Trophoblast cell (in vitro differentiated cells and primary cell): ENCODE measurements at regions not wholly inside any gene's neighbourhood (a gene's known extent, or its start where the extent isn't known, plus 50 kb on each side); places are given as distances from the start of the nearest gene placed in this dataset.

Experiments used
- DNase-seq, 2 donors: peaks; one replicate each; pipeline ENCODE4 v3.0.0-alpha.2; 2016
- H2AFZ ChIP-seq: 2 replicates; pipeline ENCODE4 v1.6.1; 2013; ENCODE audit warnings: low read length, moderate library complexity, mild to moderate bottlenecking; ENCODE audit not compliant: insufficient read depth, poor library complexity
- H2AK5ac ChIP-seq: 2 replicates; pipeline ENCODE4 v1.6.1; 2013; ENCODE audit warnings: mild to moderate bottlenecking, low read length
- H2BK120ac ChIP-seq: 2 replicates; pipeline ENCODE4 v1.6.1; 2013; ENCODE audit warnings: low read length, mild to moderate bottlenecking, moderate library complexity; ENCODE audit not compliant: insufficient read depth, poor library complexity
- H2BK12ac ChIP-seq: 2 replicates; pipeline ENCODE4 v1.6.1; 2013; ENCODE audit warnings: mild to moderate bottlenecking, low read length, moderate library complexity
- H2BK5ac ChIP-seq: 2 replicates; pipeline ENCODE4 v1.6.1; 2013; ENCODE audit warnings: low read length, low read depth, moderate library complexity, mild to moderate bottlenecking; ENCODE audit not compliant: poor library complexity
- H3K14ac ChIP-seq: 2 replicates; pipeline ENCODE4 v1.6.1; 2013; ENCODE audit warnings: mild to moderate bottlenecking, low read length
- H3K18ac ChIP-seq: 2 replicates; pipeline ENCODE4 v1.6.1; 2013; ENCODE audit warnings: mild to moderate bottlenecking, low read length
- H3K23ac ChIP-seq: 2 replicates; pipeline ENCODE4 v1.6.1; 2013; ENCODE audit warnings: low read length
- H3K27ac ChIP-seq: 2 replicates; pipeline ENCODE4 v1.5.1; 2013; ENCODE audit warnings: low read depth, mild to moderate bottlenecking, inconsistent platforms, low read length, moderate library complexity
- H3K27me3 ChIP-seq: 2 replicates; pipeline ENCODE4 v1.6.1; 2013; ENCODE audit warnings: inconsistent platforms, mild to moderate bottlenecking, low read length, moderate library complexity; ENCODE audit not compliant: insufficient read depth
- H3K36me3 ChIP-seq, 2 experiments: 1 replicate in 1 of 2; 2 replicates in 1 of 2; pipeline ENCODE4 v1.6.1; 2013; ENCODE audit warnings: low read length in 2 of 2, mild to moderate bottlenecking in 2 of 2, moderate library complexity in 1 of 2; ENCODE audit not compliant: insufficient read depth in 2 of 2, control insufficient read depth in 1 of 2
- H3K4ac ChIP-seq: 2 replicates; pipeline ENCODE4 v1.6.1; 2013; ENCODE audit warnings: low read depth, mild to moderate bottlenecking, low read length, moderate library complexity
- H3K4me1 ChIP-seq, 2 experiments: 1 replicate in 1 of 2; 2 replicates in 1 of 2; pipeline ENCODE4 v1.6.1; 2013; ENCODE audit warnings: low read length in 2 of 2, mild to moderate bottlenecking in 2 of 2, moderate library complexity in 1 of 2; ENCODE audit not compliant: insufficient read depth in 2 of 2, control insufficient read depth in 1 of 2
- H3K4me2 ChIP-seq: 2 replicates; pipeline ENCODE4 v1.6.1; 2013; ENCODE audit warnings: inconsistent platforms, mild to moderate bottlenecking, low read length, moderate library complexity
- H3K4me3 ChIP-seq: 2 replicates; pipeline ENCODE4 v1.5.1; 2013; ENCODE audit warnings: mild to moderate bottlenecking, low read depth, low read length, inconsistent platforms
- H3K79me1 ChIP-seq: one replicate; pipeline ENCODE4 v1.6.1; 2013; ENCODE audit warnings: low read length
- H3K79me2 ChIP-seq: 2 replicates; pipeline ENCODE4 v1.6.1; 2013; ENCODE audit warnings: low read length, mild to moderate bottlenecking; ENCODE audit not compliant: control insufficient read depth, insufficient read depth, poor library complexity
- H3K9ac ChIP-seq: 2 replicates; pipeline ENCODE4 v1.6.1; 2013; ENCODE audit warnings: mild to moderate bottlenecking, low read length
- H3K9me3 ChIP-seq: 2 replicates; pipeline ENCODE4 v1.6.1; 2013; ENCODE audit warnings: low read depth, mild to moderate bottlenecking, control low read depth, inconsistent platforms, low read length; ENCODE audit not compliant: insufficient read depth
- H4K12ac ChIP-seq: 2 replicates; pipeline ENCODE4 v1.6.1; 2013; ENCODE audit warnings: low read depth, mild to moderate bottlenecking, low read length, moderate library complexity
- H4K8ac ChIP-seq: 2 replicates; pipeline ENCODE4 v1.6.1; 2013; ENCODE audit warnings: low read depth, mild to moderate bottlenecking, low read length, moderate library complexity
- H4K91ac ChIP-seq: one replicate; pipeline ENCODE4 v1.6.1; 2013; ENCODE audit warnings: low read depth, mild to moderate bottlenecking, low read length, moderate library complexity
- WGBS: extraction: QIAGEN DNeasy Blood & Tissue Kit; methylation state at CpG from one replicate; pipeline ENCODE4 v1.1.7; 2013; ENCODE audit warnings: missing lambda C conversion rate; ENCODE audit not compliant: insufficient read length, insufficient coverage; ENCODE audit errors: extremely low coverage; 5-methylcytosine and 5-hydroxymethylcytosine counted together

DNA sequence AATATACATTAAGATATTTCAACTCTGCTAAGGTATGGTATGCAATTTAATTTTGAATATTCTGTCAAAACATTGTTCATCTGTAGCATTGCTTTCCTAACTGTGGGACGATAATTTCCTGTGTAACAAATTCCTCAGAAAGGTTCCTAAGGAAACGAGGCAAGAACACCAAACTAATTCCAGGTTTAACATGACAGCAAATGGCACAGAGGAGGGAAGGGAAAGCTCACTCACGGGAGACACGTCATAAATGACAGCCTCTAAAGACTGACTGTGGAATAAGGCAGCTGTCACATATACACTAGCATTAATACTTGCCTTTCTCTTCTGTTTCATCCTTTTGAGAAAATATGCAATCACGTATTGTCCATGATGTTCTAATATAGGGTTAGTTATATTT, 380.6 kb downstream of the LIG4 start:
- H3K4me1 ChIP-seq = no peaks in the 10 kb centered on the region
- DNase-seq = no peak
- H2BK120ac ChIP-seq = no peak overlapping the region
- no peak overlapping the region for H2BK12ac ChIP-seq
- no peak overlapping the region for H3K4me2 ChIP-seq
- H4K12ac ChIP-seq = no peak overlapping the region
- H2AFZ ChIP-seq = no peak overlapping the region
- H3K14ac ChIP-seq = no peak overlapping the region
- H3K4me3 ChIP-seq = no peak overlapping the region
- H4K8ac ChIP-seq = no peak overlapping the region
- H4K91ac ChIP-seq = no peak overlapping the region
- no peak overlapping the region for H3K9ac ChIP-seq
- H3K18ac ChIP-seq = no peak overlapping the region
- no peaks in the 10 kb centered on the region for H3K27me3 ChIP-seq
- no peaks in the 10 kb centered on the region for H3K79me2 ChIP-seq
- H3K79me1 ChIP-seq = no peaks in the 10 kb centered on the region
- no peaks in the 10 kb centered on the region for H3K9me3 ChIP-seq
- no CpG with 5 or more reads among the region's 5 CpGs for WGBS
- no peak overlapping the region for H2BK5ac ChIP-seq
- no peak overlapping the region for H3K23ac ChIP-seq
- no peak overlapping the region for H2AK5ac ChIP-seq
- no peaks in the 10 kb centered on the region for H3K36me3 ChIP-seq
- no peak overlapping the region for H3K27ac ChIP-seq
- H3K4ac ChIP-seq = no peak overlapping the region

DNA sequence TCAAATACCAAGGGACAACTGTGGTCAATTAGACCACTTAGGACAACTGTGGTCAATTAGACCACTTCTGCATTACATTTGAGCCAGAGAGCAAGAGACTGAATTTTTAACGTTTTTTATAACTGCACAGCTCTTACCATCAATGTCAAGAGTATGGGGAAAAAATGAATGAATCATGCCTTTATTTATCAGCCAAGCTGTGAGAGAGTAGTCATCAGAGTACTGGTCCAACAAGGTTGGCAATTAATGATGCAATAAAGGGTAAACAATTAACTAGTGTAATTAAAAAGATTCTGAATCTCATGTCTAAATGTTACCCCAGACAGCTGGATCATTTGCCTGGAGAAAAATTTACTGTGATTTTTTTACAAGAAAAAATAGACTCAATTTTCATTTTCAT, 381.1 kb downstream of the LIG4 start:
- WGBS = no CpG with 5 or more reads among the region's 1 CpG
- H3K27ac ChIP-seq = no peak overlapping the region
- no peak overlapping the region for H2AFZ ChIP-seq
- H4K12ac ChIP-seq = no peak overlapping the region
- H3K14ac ChIP-seq = no peak overlapping the region
- H4K8ac ChIP-seq = no peak overlapping the region
- H3K18ac ChIP-seq = no peak overlapping the region
- no peak overlapping the region for H3K9ac ChIP-seq
- no peaks in the 10 kb centered on the region for H3K4me1 ChIP-seq
- no peaks in the 10 kb centered on the region for H3K36me3 ChIP-seq
- H3K9me3 ChIP-seq = no peaks in the 10 kb centered on the region
- no peaks in the 10 kb centered on the region for H3K27me3 ChIP-seq
- no peak overlapping the region for H2BK5ac ChIP-seq
- H3K79me1 ChIP-seq = no peaks in the 10 kb centered on the region
- H4K91ac ChIP-seq = no peak overlapping the region
- no peak overlapping the region for H2BK12ac ChIP-seq
- no peak overlapping the region for H3K4ac ChIP-seq
- no peaks in the 10 kb centered on the region for H3K79me2 ChIP-seq
- no peak for DNase-seq
- H2BK120ac ChIP-seq = no peak overlapping the region
- no peak overlapping the region for H3K23ac ChIP-seq
- H3K4me2 ChIP-seq = no peak overlapping the region
- H3K4me3 ChIP-seq = no peak overlapping the region
- H2AK5ac ChIP-seq = no peak overlapping the region

DNA sequence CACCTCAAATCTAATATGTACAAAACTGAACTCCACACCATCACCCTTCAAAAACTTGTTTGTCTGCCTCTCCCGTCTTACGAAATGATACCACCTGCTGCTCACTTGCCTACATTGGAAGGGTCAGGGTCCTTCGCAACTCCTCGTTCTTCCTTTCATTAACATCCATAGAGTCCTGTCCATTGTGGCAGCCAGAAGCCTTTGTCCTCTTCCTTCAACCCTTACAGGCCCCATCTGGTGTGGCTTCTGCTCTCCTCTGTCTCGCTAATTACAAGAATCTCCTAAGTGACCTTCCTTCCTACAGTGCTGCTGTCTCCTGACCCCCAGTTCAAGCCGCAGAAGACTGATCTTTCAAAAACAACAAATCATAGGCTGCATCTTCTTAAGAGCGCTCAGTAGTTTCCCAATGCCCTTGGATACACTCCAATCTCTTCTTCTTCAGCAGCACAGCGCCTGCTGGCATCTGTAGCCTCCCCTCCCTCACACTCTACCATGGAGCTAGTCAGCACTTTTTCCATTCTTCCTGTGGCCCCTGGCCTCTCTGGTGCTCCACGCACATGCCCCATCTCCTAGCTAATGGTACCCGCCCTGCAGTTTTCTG, 382.7 kb downstream of the LIG4 start:
- H2BK120ac ChIP-seq = no peak overlapping the region
- H3K27ac ChIP-seq = no peak overlapping the region
- no peak overlapping the region for H2AK5ac ChIP-seq
- H4K8ac ChIP-seq = no peak overlapping the region
- H3K36me3 ChIP-seq = no peaks in the 10 kb centered on the region
- no peak overlapping the region for H2BK5ac ChIP-seq
- H2BK12ac ChIP-seq = no peak overlapping the region
- no peak overlapping the region for H3K23ac ChIP-seq
- H4K12ac ChIP-seq = no peak overlapping the region
- DNase-seq = no peak
- no peak overlapping the region for H3K14ac ChIP-seq
- no peak overlapping the region for H3K4me3 ChIP-seq
- H3K4ac ChIP-seq = no peak overlapping the region
- H3K79me2 ChIP-seq = no peaks in the 10 kb centered on the region
- no peak overlapping the region for H3K18ac ChIP-seq
- H3K27me3 ChIP-seq = no peaks in the 10 kb centered on the region
- H3K9me3 ChIP-seq = no peaks in the 10 kb centered on the region
- WGBS = no CpG with 5 or more reads among the region's 10 CpGs
- no peak overlapping the region for H4K91ac ChIP-seq
- H2AFZ ChIP-seq = no peak overlapping the region
- no peaks in the 10 kb centered on the region for H3K4me1 ChIP-seq
- H3K79me1 ChIP-seq = no peaks in the 10 kb centered on the region
- no peak overlapping the region for H3K9ac ChIP-seq
- no peak overlapping the region for H3K4me2 ChIP-seq

DNA sequence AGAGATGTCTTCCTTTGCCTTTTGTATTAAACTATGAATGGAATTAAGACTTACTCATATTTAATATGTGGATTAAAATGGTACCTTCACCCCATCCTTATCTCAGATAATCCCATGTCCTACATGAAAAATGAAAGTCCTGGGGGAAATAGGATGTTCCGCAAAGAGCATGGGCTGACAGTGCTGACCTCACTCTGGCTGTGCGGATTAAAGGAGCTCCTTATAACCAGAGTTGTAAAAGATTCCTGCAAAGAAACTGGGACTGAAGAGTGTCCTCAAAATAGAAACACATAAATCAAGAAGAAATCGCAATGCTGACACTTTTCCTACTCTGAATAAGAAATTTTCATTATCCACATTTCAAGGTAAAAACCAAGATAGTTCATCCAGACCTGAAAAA, 384.5 kb downstream of the LIG4 start:
- Histone ChIP-seq H2AFZ (no peak overlapping the region), H3K4me1 (no peaks in the 10 kb centered on the region), H3K4me3 (no peak overlapping the region), H3K4ac (no peak overlapping the region), H3K14ac (no peak overlapping the region), H3K9me3 (no peaks in the 10 kb centered on the region), H3K4me2 (no peak overlapping the region), H3K79me1 (no peaks in the 10 kb centered on the region), H3K79me2 (no peaks in the 10 kb centered on the region), H3K27ac (no peak overlapping the region), H2BK5ac (no peak overlapping the region), H2BK12ac (no peak overlapping the region), H4K8ac (no peak overlapping the region), H2BK120ac (no peak overlapping the region), H3K36me3 (no peaks in the 10 kb centered on the region), H2AK5ac (no peak overlapping the region), H3K27me3 (no peaks in the 10 kb centered on the region), H3K18ac (no peak overlapping the region), H4K12ac (no peak overlapping the region), H4K91ac (no peak overlapping the region), H3K23ac (no peak overlapping the region), H3K9ac (no peak overlapping the region)
- no peak for DNase-seq
- WGBS = no CpG with 5 or more reads among the region's 3 CpGs
